Putamen (tissue), 1 donor: ENCODE measurements at regions not wholly inside any gene's neighbourhood (a gene's known extent, or its start where the extent isn't known, plus 50 kb on each side); places are given as distances from the start of the nearest gene placed in this dataset.
A peak's percentile ranks its signal among the peaks of the same experiment; 100 is the strongest.
"Not testable (repeated sequence)": the region's sequence is repeated elsewhere in the genome, so short reads cannot be mapped to it uniquely, and the experiment has no call there.

Experiments used
- DNase-seq: peaks from one replicate; pipeline ENCODE4 v3.0.0-alpha.2; 2016; ENCODE audit warnings: low spot score

GRCh38 chr4:111269439-111269838, 646.6 kb upstream of the PITX2 start:
- no peak for DNase-seq

GRCh38 chr4:111274060-111274459, 651.2 kb upstream of the PITX2 start:
- DNase-seq: no peak

GRCh38 chr4:111274486-111274885, 651.6 kb upstream of the PITX2 start:
- DNase-seq: no peak

- no peak for DNase-seq
These were observed 658.3 kb upstream of the PITX2 start for GRCh38 chr4:111281219-111281618.

- no peak for DNase-seq
These were observed 659.2 kb upstream of the PITX2 start for GRCh38 chr4:111282035-111282434.

- peak; percentile 7 for DNase-seq
These were observed 660.3 kb upstream of the PITX2 start for GRCh38 chr4:111283066-111283677.

- no peak for DNase-seq
These were observed 673.6 kb upstream of the PITX2 start for GRCh38 chr4:111296466-111296865.

GRCh38 chr4:111303806-111304205, 680.9 kb upstream of the PITX2 start:
- DNase-seq: no peak

- DNase-seq: no peak
These were observed 700.6 kb upstream of the PITX2 start for GRCh38 chr4:111323496-111323895.

- DNase-seq: no peak
These were observed 701.0 kb upstream of the PITX2 start for GRCh38 chr4:111323916-111324315.

- no peak for DNase-seq
These were observed 703.6 kb upstream of the PITX2 start for GRCh38 chr4:111326450-111326849.

- no peak for DNase-seq
These were observed 707.9 kb upstream of the PITX2 start for GRCh38 chr4:111330786-111331185.

- DNase-seq: no peak
These were observed 711.5 kb upstream of the PITX2 start for GRCh38 chr4:111334361-111334760.

- not testable (repeated sequence) for DNase-seq
These were observed 714.5 kb upstream of the PITX2 start for GRCh38 chr4:111337186-111337876.

- DNase-seq: no peak
These were observed 736.7 kb upstream of the PITX2 start for GRCh38 chr4:111359602-111360001.

GRCh38 chr4:111360906-111361305, 738.0 kb upstream of the PITX2 start:
- DNase-seq: no peak

GRCh38 chr4:111362941-111363361, 740.1 kb upstream of the PITX2 start:
- no peak for DNase-seq

- not testable (repeated sequence) for DNase-seq
These were observed 755.0 kb upstream of the PITX2 start for GRCh38 chr4:111377880-111378279.

GRCh38 chr4:111388561-111388960, 756.7 kb upstream of the FAM241A start:
- no peak for DNase-seq

- no peak for DNase-seq
These were observed 753.4 kb upstream of the FAM241A start for GRCh38 chr4:111391829-111392228.

GRCh38 chr4:111393781-111394180, 751.5 kb upstream of the FAM241A start:
- no peak for DNase-seq

GRCh38 chr4:111398906-111399330, 746.3 kb upstream of the FAM241A start:
- peak; percentile 58 for DNase-seq

GRCh38 chr4:111399623-111400022, 745.6 kb upstream of the FAM241A start:
- no peak for DNase-seq

- peak; percentile 86 for DNase-seq
These were observed 744.5 kb upstream of the FAM241A start for GRCh38 chr4:111400741-111401140.
